GM19328 (cell line): ENCODE measurements at regions not wholly inside any gene's neighbourhood (a gene's known extent, or its start where the extent isn't known, plus 50 kb on each side); places are given as distances from the start of the nearest gene placed in this dataset.

ENCODE experiments used
- ATAC-seq: cut with Tn5 transposase; IDR thresholded peaks from one replicate; pipeline ENCODE4 v1.9.1; 2021; ENCODE audit warnings: mild to moderate bottlenecking, moderate library complexity; ENCODE audit not compliant: unreplicated experiment

DNA sequence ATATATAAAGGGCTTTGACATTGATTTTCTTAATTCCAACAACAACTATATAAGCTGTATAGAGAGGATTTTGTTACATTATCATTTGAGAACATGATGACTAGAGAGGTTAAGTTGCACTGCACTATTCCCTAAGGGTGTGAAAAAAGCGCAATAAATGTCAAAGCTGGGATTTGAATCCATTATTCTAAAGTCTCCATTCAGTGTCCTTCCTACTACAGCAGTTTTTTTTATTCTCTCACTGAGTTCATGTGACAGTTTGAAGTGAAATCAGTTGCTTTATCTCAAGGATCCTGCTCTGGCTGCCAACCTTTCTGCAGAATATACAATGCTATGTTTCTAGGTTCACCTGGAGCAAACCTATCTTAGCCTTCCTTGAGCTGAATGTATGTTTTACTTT is 177.5 kb downstream of the ANKRD50 start:
- ATAC-seq = no peak

DNA sequence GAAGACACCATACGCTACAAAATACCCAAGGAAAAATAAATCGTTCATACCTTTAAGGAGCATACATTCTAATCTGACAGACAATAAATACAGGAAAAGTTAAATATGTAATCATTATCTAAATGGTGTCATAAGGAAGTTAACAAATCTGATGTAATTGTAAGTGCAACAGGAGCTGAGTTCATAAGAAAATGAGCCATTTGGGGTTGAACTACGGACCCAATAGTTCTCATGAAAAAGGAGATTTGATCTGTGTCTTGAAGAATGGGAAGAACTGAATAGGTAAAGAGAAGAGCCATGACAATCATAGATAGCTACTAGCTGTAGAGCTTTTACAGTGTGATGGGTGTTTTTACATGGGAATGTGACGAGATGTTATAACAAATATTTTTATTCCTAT is 175.6 kb downstream of the ANKRD50 start:
- ATAC-seq = no peak

DNA sequence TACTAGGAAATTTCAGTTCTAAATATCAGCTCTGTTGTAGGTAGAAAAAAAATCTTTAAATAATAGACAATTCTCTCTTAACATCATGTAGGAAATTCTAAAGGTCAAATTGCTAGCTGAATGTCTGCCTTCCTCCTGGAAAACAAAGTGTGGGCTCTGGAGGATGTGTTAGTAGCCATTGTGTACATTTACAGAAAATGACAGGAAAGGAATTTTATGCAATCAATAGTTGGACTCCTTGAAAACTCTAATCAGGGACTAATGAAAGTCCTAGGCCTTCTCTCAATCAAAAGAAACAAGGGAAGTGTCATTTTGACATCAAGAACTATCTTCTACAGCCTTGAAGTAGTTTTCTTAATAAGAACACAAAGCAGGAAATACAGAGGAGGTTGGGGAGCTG is 174.6 kb downstream of the ANKRD50 start:
- no peak for ATAC-seq

DNA sequence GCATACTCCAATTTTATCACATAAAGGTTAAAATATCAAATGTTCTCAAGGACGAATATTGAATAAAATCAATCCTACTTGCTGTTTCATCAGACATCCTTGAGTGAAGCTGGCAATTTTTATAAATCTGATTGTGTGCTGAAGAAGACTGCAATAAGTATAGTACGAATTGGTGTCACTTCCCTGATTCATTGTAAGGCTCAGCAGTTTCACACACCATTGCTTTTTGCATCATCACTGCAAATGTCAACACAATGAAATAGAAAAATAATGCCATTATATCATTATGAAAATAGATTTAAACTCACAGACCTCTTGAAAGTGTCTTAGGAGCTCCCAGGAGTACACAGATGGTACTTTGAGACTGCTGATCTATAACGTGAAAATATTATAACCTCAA is 172.5 kb downstream of the ANKRD50 start:
- ATAC-seq = no peak

DNA sequence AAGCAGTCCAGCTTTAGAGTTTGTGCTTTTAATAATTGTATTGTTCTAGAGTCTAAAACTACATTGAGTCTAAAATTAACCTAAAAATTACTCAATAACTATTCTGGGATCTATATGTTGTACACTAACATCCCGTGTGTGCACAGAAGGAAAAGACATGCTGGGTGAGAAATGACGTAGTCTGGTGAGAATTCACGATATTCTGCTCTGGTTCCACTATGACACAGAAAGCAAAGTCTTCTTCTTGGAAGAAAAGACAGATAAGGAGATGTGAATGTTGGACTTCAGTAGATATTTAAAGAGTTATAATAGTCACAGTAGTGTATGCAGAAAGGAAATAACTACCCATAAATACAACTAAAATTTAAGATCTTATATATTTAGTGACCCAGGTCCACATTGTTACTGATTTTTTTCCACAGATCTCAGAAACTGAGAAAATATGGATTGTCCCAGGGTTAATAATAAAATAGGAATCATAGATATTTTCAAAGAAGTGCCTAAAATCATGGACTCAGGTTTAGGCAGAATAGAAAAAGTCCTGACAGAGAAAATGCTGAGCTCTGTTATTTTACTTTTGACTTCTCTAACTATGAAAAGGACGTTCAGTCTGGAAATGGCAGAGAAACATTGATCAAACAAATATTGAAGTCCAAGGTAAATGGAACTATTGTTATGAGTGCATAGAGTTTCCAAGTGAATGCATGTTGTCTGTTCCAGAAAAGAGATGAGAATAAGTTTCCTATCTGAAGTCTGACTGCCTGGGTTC is 170.7 kb downstream of the ANKRD50 start:
- ATAC-seq = no peak

DNA sequence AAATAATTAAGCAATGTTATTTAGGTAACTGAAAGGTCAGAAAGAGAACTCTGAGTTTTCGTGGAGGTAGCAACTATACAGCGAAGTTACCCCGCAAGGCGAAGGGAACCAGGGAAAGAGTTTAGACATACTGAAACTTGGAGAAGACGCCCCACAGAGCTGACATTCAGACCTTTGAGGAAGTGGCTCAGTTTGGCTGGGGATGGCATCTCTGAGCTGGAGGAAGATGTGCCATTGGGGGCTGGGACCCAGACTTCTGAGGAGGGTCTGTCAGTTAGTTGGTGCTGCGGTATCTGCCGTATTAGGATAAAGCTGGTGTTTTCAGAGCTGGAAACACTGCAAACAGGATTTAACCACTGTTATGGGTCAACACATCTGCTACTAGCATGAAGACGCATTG is 156.6 kb downstream of the ANKRD50 start:
- no peak for ATAC-seq

DNA sequence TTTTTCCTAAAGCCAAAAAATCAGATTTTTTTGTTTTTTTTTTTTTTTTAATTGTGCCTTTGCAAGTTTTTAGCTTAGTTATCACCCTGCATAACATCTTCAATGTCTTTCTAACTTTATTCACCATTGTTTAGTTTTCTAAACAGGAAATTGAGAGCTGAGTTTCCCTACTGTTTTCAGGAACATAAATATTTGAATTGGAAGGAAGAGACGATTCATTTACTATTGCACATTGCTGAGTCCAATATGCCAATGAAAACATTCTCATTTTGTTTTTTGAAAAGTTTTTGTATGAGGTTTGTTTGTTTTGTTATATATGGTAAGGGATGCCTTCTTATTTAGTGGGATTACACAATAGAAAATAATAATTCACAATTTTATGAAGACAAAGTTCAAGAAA is 148.4 kb downstream of the ANKRD50 start:
- ATAC-seq = no peak

DNA sequence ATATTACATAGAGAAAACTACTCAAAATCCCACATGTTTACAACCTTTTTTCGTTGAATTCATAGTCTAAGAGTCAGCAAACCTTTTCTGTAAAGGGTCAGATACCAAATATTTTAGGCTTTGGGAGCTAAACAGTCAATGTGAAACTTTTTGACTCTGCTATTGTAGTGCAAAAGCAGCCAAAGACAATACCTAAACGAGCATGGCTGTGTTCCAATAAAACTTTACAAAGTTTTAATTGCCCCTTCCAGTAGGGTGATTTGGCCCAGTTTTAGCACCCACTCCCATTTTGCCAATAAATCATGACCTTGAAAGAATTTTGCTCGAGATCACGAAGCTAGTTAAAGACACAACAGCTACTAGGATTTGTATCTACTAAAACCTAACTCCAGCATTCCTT is 147.2 kb downstream of the ANKRD50 start:
- ATAC-seq = no peak

DNA sequence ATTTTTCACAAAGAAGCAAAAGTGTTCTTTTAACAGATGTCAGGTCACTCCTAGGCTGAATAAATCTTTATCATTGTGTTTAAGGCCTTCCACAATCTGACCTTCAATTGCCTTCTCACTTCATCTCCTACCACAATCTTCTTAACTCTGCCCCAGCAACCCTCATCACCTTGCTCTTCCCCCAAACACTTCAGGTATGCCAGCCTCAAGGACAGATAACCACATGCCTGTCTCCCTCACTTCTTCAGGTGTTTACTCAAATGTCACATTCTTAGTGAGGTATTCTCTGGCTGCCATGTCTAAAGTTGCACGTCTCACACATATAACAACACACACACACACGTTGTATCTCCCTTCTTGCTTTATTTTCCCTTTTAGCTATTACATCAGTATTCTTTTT is 146.5 kb downstream of the ANKRD50 start:
- no peak for ATAC-seq

DNA sequence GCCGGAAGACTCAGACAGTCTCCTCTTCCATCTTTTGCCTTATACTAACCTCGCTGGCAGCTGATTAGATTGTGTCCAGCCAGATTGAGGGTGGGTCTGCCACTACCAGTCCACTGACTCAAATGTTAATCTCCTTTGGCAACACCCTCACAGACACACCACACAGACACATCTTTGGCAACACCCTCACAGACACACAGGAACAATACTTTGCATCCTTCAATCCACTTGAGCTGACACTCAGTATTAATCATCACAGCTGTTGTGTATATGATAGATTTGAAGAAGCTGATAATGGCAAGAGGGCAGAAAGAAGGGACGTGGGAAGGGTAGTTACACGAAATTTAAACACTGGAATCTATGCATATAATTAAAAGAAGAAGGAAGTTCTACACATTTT is 139.5 kb downstream of the ANKRD50 start:
- no peak for ATAC-seq

DNA sequence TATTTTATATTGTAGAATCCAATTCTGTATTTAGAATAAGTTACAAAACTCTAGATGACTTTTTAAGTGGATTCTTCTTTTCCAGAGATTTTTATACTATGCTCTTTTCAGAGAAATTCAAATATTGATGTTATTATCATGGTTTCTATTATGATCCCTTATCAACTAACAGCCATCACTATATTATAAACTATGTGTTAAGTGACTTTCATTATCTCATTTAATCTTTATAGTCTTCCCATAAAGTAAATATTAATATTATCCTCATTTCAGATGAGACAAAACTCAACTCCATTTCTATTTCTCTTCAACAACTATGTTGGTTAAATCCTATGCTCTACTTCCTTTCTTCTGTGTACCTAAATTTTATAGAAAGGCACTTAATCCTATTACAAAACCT is 132.6 kb downstream of the ANKRD50 start:
- ATAC-seq = no peak

DNA sequence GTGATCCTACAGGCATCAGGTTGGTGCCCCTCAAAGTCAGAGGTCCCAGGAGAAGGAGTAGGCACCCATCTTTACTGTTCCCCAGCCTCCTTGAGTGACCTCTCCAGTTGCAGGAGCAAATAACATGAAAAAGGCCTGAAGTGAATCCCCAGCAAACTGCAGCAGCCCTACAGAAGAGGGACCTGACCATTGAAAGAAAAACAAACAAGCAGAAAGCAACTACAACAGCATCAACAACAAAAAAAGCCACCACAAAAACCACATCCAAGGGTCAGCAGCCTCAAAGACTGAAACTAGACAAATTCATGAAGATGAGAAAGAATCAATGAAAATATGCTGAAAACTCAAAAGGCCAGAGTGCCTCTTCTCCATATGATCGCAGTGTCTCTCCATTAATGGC is 128.7 kb downstream of the ANKRD50 start:
- ATAC-seq = no peak

DNA sequence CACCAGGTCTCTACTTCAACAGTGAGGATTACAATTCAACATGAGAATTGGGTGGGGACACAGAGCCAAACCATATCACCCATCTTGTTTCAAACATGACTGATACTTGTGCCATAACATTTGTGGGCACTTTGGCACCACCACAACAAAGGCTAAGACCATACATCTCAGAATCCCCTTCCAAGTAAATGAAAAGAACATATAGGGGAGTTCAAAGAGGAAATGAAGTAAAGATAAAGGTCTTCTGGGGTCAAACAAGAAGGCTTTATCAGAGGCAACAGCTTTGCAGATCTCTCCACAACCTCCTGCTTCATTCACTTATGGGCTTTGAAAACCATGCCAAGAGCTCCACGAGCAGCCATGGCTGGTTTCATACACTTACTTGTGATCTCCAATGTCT is 122.7 kb downstream of the ANKRD50 start:
- no peak for ATAC-seq

DNA sequence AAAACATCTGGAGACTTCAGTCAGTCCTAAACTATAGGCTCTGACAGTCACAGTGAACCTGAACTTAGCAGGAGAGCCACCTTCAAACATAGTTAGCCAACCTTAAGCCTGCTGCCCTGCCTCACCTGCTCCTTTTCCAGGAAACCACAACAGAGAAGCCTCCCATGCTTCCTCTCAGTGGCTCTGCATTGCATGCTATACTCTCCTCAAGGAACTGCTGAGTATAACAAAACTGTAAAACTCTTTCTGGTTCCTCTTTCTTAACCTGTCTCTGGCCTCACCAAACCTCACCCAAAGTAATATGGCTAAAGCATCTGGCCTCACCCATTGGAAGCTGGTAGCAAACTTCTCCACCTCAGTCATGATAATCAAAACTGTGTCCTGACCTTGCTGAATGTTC is 122.1 kb downstream of the ANKRD50 start:
- ATAC-seq = no peak

DNA sequence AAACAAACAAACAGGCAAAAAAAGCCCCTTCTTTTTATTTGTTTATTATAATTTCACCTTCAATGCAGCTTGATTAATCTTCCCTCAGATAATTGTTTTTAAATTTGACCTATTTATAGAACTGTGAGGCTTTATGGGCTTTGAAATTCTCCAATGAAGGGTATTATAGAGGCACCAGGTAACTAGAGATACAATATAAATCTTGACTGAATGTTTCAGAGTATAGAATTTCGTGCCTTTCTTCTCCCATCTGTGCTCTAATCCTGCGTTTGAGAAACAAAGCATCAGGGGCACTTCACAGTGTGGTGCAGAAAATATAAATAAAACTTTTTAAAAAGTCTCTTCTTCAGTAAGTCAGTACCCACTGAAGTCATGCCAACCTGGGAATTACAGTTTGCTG is 120.9 kb downstream of the ANKRD50 start:
- ATAC-seq = no peak

DNA sequence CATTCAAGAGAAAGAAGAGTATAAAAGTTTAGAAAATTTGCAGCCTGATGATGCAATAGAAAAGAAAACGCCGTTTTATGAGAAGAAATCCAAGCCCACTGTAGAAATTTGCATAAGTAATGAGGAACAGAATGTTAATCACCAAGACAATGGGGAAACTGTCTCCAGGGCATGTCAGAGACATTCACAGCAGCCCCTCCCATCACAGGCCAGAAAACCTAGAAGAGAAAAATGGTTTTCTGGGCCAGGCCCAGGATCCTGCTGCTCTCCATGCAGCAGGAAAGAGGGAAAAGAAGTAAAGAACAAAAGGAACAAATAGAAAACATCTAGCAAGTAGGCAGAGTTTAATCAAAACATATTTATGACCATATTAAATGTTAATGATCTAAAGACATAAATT is 119.0 kb downstream of the ANKRD50 start:
- ATAC-seq = no peak

DNA sequence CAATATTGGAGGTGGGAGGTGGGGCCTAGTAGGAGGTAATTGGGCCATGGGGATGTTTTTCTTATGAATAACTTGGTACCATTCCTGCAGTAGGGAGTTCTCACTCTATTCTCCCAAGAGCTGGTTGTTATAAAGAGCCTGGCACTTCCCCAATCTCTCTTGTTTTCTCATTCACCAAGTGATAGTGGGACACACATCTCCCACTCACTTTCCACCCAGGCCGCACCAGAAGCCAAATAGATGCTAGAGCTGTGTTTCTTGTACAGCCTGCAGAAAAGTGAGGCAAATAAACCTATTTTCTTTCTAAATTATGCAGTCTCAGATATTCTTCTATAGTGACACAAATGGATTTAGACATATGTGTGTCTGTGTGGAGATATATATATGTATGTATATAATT is 117.6 kb downstream of the ANKRD50 start:
- ATAC-seq = no peak

DNA sequence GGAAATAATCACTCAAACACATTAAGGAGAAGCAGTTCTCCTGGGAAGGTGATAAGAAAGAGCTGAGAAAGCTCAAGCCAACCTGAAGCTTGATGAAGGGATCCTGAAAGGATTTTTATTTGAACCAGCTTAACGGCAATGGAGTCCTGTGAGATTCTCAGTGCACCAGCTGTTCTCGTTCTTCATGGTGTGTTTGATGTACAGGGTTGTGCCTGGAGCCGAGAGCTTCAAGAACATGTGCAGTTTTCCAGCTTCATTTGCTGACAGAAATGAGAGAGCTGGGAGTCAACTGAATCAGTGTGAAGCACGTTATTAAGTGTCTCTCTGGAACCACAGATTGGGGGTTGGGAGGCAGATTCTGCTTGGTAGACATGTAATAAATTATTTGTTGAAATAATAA is 115.7 kb downstream of the ANKRD50 start:
- no peak for ATAC-seq

DNA sequence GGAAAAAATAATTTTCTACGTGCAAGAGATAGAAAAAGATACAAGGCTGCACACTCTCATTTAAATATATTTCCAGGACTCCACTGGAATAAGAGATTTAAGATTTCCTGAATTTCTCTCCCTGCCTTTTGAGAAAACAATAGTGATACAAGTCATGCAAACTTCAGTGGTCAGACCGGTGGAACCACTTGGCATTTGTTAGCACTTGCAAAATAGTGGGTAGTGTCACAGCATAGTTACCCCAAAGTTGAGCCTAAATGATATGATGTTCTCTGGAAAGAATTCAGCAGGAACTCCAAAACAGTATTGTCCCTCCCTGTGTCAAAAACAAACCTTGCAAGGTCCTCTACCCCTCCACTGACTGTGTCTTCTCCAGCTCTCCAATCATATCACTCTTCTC is 102.3 kb downstream of the ANKRD50 start:
- ATAC-seq = no peak
